Loucy (cell line): ENCODE measurements at regions not wholly inside any gene's neighbourhood (a gene's known extent, or its start where the extent isn't known, plus 50 kb on each side); places are given as distances from the start of the nearest gene placed in this dataset.

ENCODE experiments used
- EZH2phosphoT487 ChIP-seq: fragments of 200-600 bp; IDR thresholded peaks from 2 replicates; pipeline ENCODE4 v1.6.1; 2018; ENCODE audit warnings: antibody characterized with exemption, mild to moderate bottlenecking, moderate library complexity, borderline replicate concordance
- TF ChIP-seq, protein P1 (sequence below): fragments of 200-600 bp; sonication (generic); conservative IDR thresholded peaks from 2 replicates; pipeline ENCODE4 v1.5.1; 2014; ENCODE audit warnings: mild to moderate bottlenecking, antibody characterized with exemption, low read length

DNA sequence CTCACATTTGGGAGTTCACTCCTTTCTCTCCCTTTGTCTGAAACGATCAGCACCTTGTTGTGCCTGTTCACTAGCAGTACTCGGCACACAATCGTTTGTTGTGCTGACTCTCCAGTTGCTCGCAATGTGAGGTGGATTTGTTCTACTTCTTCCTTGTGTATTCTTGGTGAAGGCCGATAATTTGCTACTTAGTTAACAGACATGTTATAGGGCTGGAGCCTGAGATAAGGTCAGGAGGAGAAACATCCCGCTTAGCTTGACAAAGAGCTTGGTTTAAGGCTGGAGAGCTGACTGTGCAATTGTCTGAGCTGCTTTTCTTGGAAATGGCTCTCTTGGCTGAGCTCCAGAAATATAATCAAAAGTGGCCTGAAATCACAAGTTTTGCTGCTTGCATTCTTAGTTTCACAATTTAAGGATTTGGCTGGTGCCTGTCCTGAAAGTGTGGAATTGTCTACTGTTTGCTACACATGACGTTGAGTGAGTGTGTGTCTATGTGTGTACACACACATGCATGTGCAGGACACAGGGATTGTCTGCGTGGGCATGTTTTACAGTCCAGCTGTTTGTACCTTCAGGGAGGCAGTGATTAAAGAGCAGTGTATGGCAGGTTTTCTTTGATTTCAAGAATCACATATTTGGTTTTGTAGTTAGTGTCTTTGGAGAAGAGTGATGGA, 77.7 kb downstream of the ARF6 start:
- TF ChIP-seq, protein P1, sequence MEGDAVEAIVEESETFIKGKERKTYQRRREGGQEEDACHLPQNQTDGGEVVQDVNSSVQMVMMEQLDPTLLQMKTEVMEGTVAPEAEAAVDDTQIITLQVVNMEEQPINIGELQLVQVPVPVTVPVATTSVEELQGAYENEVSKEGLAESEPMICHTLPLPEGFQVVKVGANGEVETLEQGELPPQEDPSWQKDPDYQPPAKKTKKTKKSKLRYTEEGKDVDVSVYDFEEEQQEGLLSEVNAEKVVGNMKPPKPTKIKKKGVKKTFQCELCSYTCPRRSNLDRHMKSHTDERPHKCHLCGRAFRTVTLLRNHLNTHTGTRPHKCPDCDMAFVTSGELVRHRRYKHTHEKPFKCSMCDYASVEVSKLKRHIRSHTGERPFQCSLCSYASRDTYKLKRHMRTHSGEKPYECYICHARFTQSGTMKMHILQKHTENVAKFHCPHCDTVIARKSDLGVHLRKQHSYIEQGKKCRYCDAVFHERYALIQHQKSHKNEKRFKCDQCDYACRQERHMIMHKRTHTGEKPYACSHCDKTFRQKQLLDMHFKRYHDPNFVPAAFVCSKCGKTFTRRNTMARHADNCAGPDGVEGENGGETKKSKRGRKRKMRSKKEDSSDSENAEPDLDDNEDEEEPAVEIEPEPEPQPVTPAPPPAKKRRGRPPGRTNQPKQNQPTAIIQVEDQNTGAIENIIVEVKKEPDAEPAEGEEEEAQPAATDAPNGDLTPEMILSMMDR, result no peak
- no peak for TF ChIP-seq EZH2phosphoT487
